Endothelial cell of umbilical vein (primary cell): ENCODE measurements at regions not wholly inside any gene's neighbourhood (a gene's known extent, or its start where the extent isn't known, plus 50 kb on each side); places are given as distances from the start of the nearest gene placed in this dataset.

Source experiments
- BruUV-seq: library from RNA; stranded (reverse); fragments of 400-500 nt; replicated peaks from 2 replicates; lab custom pipeline; 2021; lab: Mats Ljungman, UMichigan
- CTCF ChIA-PET: fragments of 300-600, 350-600 bp; sonication (Branson Sonifier 250); formaldehyde crosslinking; loops from one replicate; lab custom pipeline; 2021; ENCODE audit warnings: antibody characterized with exemption, inconsistent platforms; lab: Charles Lee
- POLR2A ChIA-PET: fragments of 300-600, 350-600 bp; sonication (Branson Sonifier 250); formaldehyde crosslinking; loops from one replicate; lab custom pipeline; 2021; ENCODE audit warnings: antibody characterized with exemption, inconsistent platforms; lab: Charles Lee
- DNase-seq: peaks from one replicate; pipeline ENCODE4 v3.0.0-alpha.2; 2011; ENCODE audit warnings: low read depth, low spot score
- FAIRE-seq: peaks from 2 replicates; lab custom pipeline; 2011; peaks lifted over from hg19 to GRCh38; lab: Jason Lieb, UNC
- H2AFZ ChIP-seq: 2 replicates; pipeline ENCODE4 v1.6.0; 2012; ENCODE audit warnings: low read depth, low read length, control low read depth, inconsistent platforms
- H3K27ac ChIP-seq: 2 replicates; pipeline ENCODE4 v1.5.1; 2011; ENCODE audit warnings: low read depth, mild to moderate bottlenecking, control low read depth, low read length, moderate library complexity; ENCODE audit not compliant: insufficient read depth
- H3K27me3 ChIP-seq, 2 experiments: 2 replicates each; pipeline versions ENCODE4 v1.6.0 to v1.6.1; 2011; ENCODE audit warnings: low read length in 2 of 2, mixed read lengths in 1 of 2; ENCODE audit not compliant: control insufficient read depth in 2 of 2, insufficient read depth in 2 of 2
- H3K36me3 ChIP-seq, 2 experiments: 2 replicates in 1 of 2; 3 replicates in 1 of 2; pipeline ENCODE4 v1.5.1; 2011; ENCODE audit warnings: low read length in 2 of 2, mild to moderate bottlenecking in 1 of 2, moderate library complexity in 1 of 2; ENCODE audit not compliant: control insufficient read depth in 2 of 2, insufficient read depth in 2 of 2; ENCODE audit errors: extremely low read depth in 1 of 2
- H3K4me1 ChIP-seq: 3 replicates; pipeline ENCODE4 v1.5.1; 2011; ENCODE audit warnings: mild to moderate bottlenecking, low read length; ENCODE audit not compliant: control insufficient read depth, insufficient read depth; ENCODE audit errors: extremely low read depth
- H3K4me2 ChIP-seq: 2 replicates; pipeline ENCODE4 v1.6.1; 2011; ENCODE audit warnings: low read length, control low read depth, mixed read lengths; ENCODE audit not compliant: insufficient read depth
- H3K4me3 ChIP-seq, 3 experiments: fragments of 200-600 bp in 1 of 3; sonication (generic), shearing (Covaris generic) in 1 of 3; replicated peaks in 1 of 3; 2 replicates each; pipeline ENCODE4 v1.5.1; 2011 to 2016; ENCODE audit warnings: control low read depth in 3 of 3, low read length in 3 of 3, mild to moderate bottlenecking in 2 of 3, inconsistent platforms in 1 of 3, low read depth in 1 of 3, moderate library complexity in 1 of 3; ENCODE audit not compliant: insufficient read depth in 1 of 3
- H3K79me2 ChIP-seq: 2 replicates; pipeline ENCODE4 v1.6.0; 2012; ENCODE audit warnings: low read length, inconsistent platforms; ENCODE audit not compliant: control insufficient read depth, insufficient read depth
- H3K9ac ChIP-seq: replicated peaks from 2 replicates; pipeline ENCODE3; 2011; ENCODE audit warnings: low read length, control low read depth; ENCODE audit not compliant: insufficient read depth; ENCODE audit errors: extremely low read depth
- H3K9me1 ChIP-seq: replicated peaks from 3 replicates; pipeline ENCODE4 v1.6.0; 2011; ENCODE audit warnings: mild to moderate bottlenecking, low read length; ENCODE audit not compliant: control insufficient read depth, insufficient read depth; ENCODE audit errors: extremely low read depth
- H3K9me3 ChIP-seq: replicated peaks from 2 replicates; pipeline ENCODE4 v1.5.1; 2012; ENCODE audit warnings: low read length, inconsistent platforms; ENCODE audit not compliant: control insufficient read depth, insufficient read depth
- H4K20me1 ChIP-seq: replicated peaks from 2 replicates; pipeline ENCODE3; 2011; ENCODE audit warnings: mild to moderate bottlenecking, low read length; ENCODE audit not compliant: control insufficient read depth, insufficient read depth; ENCODE audit errors: extremely low read depth
- EZH2 ChIP-seq: IDR thresholded peaks from 2 replicates; pipeline ENCODE4 v1.6.1; 2012; ENCODE audit warnings: borderline replicate concordance, low read depth, mild to moderate bottlenecking, moderate library complexity, low read length, inconsistent platforms; ENCODE audit not compliant: severe bottlenecking
- FOS ChIP-seq: IDR thresholded peaks from 2 replicates; pipeline ENCODE4 v1.6.1; 2011; ENCODE audit warnings: mild to moderate bottlenecking, low read length, moderate library complexity, borderline replicate concordance; ENCODE audit not compliant: insufficient read depth
- GATA2 ChIP-seq: IDR thresholded peaks from 2 replicates; pipeline ENCODE4 v1.7.0; 2011; ENCODE audit warnings: low read depth, mild to moderate bottlenecking, moderate library complexity, mixed read lengths, low read length; ENCODE audit not compliant: insufficient read length, insufficient read depth
- JUN ChIP-seq: IDR thresholded peaks from 2 replicates; pipeline ENCODE4 v1.6.1; 2011; ENCODE audit warnings: borderline replicate concordance, low read depth; ENCODE audit not compliant: insufficient read length, insufficient read depth
- POLR2A ChIP-seq: IDR thresholded peaks from 2 replicates; pipeline ENCODE4 v1.6.1; 2012; ENCODE audit warnings: low read depth, mild to moderate bottlenecking, control low read depth, low read length
- POLR2AphosphoS5 ChIP-seq: IDR thresholded peaks from 2 replicates; pipeline ENCODE4 v1.6.1; 2012; ENCODE audit warnings: low read depth, mild to moderate bottlenecking, control low read depth, low read length, moderate library complexity; ENCODE audit not compliant: insufficient read depth
- dilution Hi-C: fragments of 300-500 bp; cut with MboI; formaldehyde crosslinking; loops from one replicate; pipeline ENCODE4 v1.15.0; 2019; ENCODE audit warnings: low sequenced_read_pairs; ENCODE audit not compliant: extremely low pct_ligation_motif_present
- intact Hi-C: fragments of 100-400 bp; cut with micrococcal nuclease; formaldehyde crosslinking; loops from one replicate; pipeline ENCODE4 v1.10.0; 2022
- TF ChIP-seq, protein P1 (sequence below): IDR thresholded peaks from 2 replicates; pipeline ENCODE4 v1.6.1; 2011; ENCODE audit not compliant: insufficient read depth, insufficient read length
- TF ChIP-seq, protein P2 (sequence below), 2 donors: IDR thresholded peaks; 1 replicate in 1 of 2; 2 replicates in 1 of 2; pipeline ENCODE4 v1.5.1; 2011; ENCODE audit warnings: low read length in 2 of 2, mild to moderate bottlenecking in 2 of 2, moderate library complexity in 2 of 2, control low read depth in 1 of 2, inconsistent platforms in 1 of 2, low read depth in 1 of 2; ENCODE audit not compliant: insufficient read depth in 1 of 2; ENCODE audit errors: extremely low read depth in 1 of 2

DNA sequence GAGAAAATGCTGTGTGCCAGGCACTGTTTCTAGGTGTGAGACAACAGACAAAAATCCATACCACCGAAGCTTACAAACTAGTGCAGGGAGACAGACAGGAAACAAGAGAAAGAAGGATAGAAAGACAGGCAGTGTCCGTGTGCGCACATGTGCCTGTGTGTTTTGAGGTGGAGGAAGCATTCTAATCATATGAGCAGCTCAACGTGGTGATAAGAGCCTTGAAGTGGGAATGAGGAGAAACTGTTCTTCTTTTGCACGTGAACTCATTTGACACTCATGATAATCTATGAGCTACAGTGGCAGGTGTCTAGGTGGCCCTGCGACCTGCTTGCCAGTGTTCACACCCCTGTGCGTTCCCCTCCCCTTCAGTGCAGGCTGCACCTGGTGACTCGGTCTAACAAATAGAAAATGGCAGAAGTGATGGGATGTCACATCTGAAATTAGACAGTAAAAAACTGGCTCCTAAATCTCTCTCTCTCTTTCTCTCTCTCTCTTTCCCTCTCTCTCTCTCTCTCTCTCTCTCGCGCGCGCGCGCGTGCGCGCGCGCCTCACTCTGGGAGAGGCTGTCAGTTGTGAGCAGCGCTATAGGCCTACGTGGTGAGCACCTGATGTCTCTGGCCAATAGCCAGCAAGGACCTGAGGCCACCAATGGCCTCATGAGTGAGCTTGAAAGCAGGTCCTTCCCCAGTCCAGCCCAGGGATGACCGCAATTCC is 74.8 kb downstream of the EN1 start:
- no TSS peak for BruUV-seq

More for the DNA sequence above, 74.8 kb downstream of the EN1 start:
- Histone ChIP-seq H3K4me1 (no peaks in the 10 kb centered on the region), H3K9me3 (no peaks in the 10 kb centered on the region), H3K4me2 (no peak overlapping the region), H3K27ac (no peak overlapping the region), H4K20me1 (no peaks in the 10 kb centered on the region), H2AFZ (no peak overlapping the region), H3K79me2 (no peaks in the 10 kb centered on the region), H3K4me3 (no peak overlapping the region), H3K9ac (no peak overlapping the region), H3K36me3 (no peaks in the 10 kb centered on the region), H3K9me1 (no peaks in the 10 kb centered on the region), H3K27me3 (peaks cover 1 to 7% of the 10 kb centered on the region in 2 experiments)
- ChIA-PET CTCF (no interaction called here), POLR2A (no interaction called here)
- TF ChIP-seq FOS (no peak), EZH2 (no peak), JUN (no peak), POLR2AphosphoS5 (no peak), GATA2 (no peak), POLR2A (no peak)
- TF ChIP-seq, protein P1, sequence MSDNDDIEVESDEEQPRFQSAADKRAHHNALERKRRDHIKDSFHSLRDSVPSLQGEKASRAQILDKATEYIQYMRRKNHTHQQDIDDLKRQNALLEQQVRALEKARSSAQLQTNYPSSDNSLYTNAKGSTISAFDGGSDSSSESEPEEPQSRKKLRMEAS: no peak
- TF ChIP-seq, protein P2, sequence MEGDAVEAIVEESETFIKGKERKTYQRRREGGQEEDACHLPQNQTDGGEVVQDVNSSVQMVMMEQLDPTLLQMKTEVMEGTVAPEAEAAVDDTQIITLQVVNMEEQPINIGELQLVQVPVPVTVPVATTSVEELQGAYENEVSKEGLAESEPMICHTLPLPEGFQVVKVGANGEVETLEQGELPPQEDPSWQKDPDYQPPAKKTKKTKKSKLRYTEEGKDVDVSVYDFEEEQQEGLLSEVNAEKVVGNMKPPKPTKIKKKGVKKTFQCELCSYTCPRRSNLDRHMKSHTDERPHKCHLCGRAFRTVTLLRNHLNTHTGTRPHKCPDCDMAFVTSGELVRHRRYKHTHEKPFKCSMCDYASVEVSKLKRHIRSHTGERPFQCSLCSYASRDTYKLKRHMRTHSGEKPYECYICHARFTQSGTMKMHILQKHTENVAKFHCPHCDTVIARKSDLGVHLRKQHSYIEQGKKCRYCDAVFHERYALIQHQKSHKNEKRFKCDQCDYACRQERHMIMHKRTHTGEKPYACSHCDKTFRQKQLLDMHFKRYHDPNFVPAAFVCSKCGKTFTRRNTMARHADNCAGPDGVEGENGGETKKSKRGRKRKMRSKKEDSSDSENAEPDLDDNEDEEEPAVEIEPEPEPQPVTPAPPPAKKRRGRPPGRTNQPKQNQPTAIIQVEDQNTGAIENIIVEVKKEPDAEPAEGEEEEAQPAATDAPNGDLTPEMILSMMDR (IDR thresholded peaks at IDR 0.05; ENCODE audit: extremely low read depth in 1 of 2, insufficient read depth in 1 of 2, low read depth in 1 of 2, low read length in 2 of 2): no peak
- dilution Hi-C loops: no loop called here
- intact Hi-C loops: no loop called here
- FAIRE-seq: no peak
- DNase-seq: no peak
